Putamen (tissue), 1 donor: ENCODE measurements at regions not wholly inside any gene's neighbourhood (a gene's known extent, or its start where the extent isn't known, plus 50 kb on each side); places are given as distances from the start of the nearest gene placed in this dataset.
"Not testable (repeated sequence)": the region's sequence is repeated elsewhere in the genome, so short reads cannot be mapped to it uniquely, and the experiment has no call there.

Experiments
- DNase-seq: peaks from one replicate; pipeline ENCODE4 v3.0.0-alpha.2; 2016; ENCODE audit warnings: low spot score

DNA sequence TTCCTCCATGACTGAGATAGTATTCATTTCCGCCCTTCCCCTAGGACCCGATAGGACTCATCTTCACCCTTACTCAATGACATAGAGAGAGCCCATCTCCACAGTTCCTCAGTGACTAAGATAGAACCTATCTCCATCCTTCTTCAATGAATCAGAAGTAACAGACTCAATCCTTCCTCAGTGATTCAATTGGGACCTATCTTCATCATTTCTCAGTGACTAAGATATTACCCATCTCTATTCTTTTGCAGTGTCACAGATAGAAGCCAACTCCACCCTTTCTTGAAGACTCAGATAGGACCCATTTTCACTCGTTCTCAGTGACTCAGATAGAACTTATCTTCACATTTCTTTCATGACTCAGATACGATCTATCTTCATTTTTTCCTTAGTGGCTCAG lies 164.6 kb downstream of the FBXO4 start:
- no peak for DNase-seq

- no peak for DNase-seq
These were observed 165.1 kb downstream of the FBXO4 start for GRCh38 chr5:42090162-42090561.

- not testable (repeated sequence) for DNase-seq
These were observed 174.8 kb downstream of the FBXO4 start for GRCh38 chr5:42099846-42100245.

DNA sequence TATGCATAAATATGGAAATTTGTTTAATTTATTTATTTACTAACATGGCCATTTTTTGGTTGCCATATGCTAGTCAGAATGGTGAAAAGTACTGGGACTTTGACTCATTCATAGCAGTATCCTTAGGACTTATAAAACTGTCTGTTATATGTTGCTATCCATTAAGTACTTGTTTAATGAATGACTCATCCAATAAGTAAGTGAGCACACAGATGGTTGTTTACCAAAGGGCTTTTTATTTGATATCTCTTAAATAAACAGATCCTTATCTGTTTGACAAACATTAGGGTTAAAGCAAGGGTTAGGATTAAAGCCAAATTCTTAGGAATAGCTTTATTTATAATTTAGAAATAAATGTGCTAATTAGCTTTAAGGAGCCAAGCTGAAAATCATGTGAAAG lies 183.4 kb downstream of the FBXO4 start:
- DNase-seq = no peak

DNA sequence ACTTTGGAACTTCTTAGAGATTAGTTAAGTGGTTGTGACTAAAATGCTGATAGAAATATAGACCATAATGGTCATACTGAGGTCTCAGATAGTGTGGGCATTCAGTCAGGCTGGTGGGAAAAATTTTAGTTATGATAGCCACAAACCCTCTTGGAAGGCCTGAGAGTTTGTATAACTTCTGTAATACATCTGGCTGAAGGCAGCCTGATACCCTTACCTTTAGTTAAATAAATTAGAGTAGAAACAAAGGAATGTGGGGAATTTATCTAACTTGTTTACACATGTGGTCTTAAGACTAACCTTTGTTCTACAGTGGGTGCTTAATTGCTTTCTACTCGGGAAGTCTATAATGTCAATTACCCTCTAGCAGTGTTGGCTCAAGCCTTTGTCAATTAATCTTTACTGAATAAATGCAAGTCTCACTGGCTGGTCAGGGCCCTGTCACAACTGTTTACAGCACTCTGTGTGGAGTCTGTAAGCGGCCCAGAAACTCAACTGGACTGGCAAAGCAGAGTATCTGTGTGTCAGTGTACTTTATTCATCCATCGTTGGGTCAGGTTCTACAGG lies 184.0 kb downstream of the FBXO4 start:
- no peak for DNase-seq

- not testable (repeated sequence) for DNase-seq
These were observed 190.6 kb downstream of the FBXO4 start for GRCh38 chr5:42115721-42116120.

GRCh38 chr5:42120070-42120469 lies 195.0 kb downstream of the FBXO4 start:
- no peak for DNase-seq

DNA sequence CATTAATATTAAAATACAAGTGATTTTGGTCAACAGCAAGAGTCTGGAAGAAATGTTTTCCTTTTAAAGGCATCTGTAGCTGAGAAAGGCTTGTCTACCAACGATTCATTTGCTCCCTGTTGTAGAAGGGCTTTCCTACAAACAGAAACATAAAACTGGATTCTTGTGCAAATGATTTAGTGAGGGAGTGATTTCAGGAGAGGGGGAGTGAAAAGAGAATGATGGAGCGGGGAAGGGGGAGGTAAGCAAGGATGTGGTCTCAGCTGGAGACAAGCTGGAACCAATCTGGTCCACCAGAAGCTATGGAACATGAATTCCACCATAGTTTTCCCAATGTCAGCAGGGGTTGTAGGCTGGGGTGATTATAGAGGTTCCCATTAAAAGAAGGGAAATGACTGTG lies 196.3 kb downstream of the FBXO4 start:
- no peak for DNase-seq

DNA sequence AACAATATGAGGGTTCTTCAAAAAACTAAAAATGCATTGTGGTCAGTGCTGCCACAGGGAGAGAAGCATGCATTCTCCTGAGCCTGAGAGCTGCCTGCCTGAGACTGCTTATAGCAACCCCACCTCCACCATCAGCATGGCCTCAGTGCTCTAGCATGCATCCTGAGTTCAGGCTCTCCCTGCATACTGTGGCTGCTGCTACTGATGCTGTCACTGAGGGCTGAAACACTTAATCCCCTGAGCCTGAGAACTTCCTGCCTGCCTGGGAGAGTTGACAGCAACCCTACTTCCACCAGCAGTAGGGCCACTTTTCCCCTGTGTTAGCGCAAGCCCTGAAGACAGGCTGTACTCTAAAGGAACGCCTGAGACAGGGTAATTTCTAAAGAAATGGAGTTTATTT lies 206.0 kb downstream of the FBXO4 start:
- no peak for DNase-seq

DNA sequence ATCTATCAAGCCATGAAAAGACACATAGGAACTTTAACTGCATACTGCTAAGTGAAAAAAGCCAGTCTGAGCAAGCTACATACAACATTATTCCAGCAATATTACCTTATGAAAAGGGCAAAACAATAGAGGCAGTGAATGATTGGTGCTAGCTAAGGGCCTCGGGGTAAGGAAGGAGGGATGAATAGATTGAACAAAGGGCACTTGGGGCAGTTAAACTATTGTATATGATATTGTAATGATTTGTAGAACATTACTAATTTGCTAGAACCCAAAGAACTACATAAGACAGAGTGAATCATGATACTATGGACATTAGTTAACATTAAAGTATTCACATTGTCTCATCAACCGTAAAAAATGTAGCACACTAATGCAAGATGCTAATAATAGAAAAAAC lies 218.3 kb downstream of the FBXO4 start:
- DNase-seq = no peak

DNA sequence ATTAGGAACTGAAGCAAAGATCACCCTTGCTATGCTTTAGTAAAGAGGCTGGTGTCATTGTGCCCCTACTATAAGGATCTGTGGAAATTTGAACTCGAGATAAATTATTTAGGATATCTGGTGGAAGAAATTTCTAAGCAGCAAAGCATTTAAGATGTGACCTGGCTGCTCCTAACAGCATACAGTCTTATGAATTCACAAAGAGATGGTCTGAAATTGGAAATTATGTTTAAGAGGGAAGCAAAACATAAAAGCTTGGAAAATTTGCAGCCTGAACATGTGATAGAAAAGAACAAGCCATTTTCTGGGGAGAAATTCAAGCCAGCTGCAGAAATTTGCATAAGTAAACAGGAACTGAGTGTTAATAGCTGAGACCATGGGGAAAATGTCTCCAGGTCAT lies 223.7 kb downstream of the FBXO4 start:
- DNase-seq = no peak

- DNase-seq = no peak
These were observed 232.1 kb downstream of the FBXO4 start for GRCh38 chr5:42157215-42157614.

DNA sequence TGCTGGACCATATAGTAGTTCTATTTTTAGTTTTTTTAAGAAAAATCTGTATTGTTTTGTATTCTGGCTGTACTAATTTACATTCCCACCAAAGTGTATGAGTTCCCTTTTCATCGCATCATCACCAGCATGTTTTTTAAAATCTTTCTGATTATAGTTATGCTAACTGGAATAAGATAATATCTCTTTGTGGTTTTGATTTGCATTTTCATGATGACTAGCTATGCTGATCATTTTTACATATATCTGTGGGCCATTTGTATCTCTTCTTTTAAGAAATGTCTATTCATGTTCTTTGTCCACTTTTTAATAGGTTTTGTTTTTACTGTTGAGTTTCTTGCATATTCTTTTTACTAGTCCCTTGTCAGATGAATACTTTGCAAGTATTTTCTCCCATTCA lies 238.0 kb downstream of the FBXO4 start:
- DNase-seq = no peak

DNA sequence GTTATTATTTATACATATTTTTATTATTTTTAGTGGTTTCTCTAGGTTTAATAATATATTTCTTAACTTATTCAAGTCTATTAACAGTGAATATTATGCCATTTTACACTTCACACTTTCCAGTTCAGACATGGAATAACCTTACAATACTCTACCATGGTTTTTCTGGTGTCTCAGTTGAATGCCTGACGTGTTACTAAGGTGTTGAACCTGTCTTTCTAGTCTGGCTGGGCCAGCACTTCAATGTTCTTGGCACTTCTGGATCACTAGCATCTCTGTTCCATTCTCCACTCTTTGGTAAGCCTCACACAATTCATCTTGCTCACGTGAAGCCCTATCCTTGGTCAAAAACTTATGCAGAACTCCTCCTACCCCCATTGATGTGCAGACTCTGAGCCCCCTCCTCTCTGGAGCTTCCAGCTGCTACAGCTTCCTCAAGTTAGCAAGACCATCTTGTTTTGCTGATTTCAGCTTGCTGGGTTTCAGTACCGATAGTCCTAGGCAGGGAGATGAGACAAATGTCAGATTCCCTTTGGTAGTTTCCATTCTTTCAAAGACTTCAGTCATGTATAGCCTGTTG lies 243.1 kb downstream of the FBXO4 start:
- DNase-seq = no peak

DNA sequence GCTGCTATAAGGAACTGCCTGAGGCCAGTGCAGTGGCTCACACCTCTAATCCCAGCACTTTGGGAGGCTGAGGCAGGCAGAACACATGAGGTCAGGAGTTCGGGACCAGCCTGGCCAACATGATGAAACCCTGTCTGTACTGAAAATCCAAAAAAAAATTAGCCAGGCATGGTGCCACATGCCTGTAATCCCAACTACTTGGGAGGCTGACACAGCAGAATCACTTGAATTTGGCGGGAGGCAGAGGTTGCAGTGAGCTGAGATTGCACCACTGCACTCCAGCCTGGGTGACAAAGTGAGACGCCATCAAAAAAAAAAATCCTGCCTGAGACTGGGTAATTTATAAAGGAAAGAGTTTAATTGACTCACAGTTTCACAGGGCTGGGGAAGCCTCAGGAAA lies 247.1 kb upstream of the GHR start:
- not testable (repeated sequence) for DNase-seq

DNA sequence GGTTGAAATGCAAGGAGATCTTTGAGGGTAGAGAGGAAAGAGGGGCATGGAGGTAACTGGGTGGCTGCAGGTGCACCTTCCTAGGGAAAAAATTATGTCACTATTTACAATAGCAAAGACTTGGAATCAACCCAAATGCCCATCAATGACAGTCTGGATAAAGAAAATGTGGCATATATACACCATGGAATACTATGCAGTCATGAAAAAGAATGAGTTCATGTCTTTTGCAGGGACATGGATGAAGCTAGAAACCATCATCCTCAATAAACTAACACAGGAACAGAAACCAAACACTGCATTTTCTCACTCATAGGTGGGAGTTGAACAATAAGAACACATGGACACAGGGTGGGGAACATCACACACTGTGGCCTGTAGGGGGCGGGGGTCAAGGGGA lies 243.4 kb upstream of the GHR start:
- DNase-seq = not testable (repeated sequence)

GRCh38 chr5:42216904-42217303 lies 206.3 kb upstream of the GHR start:
- DNase-seq = no peak

GRCh38 chr5:42217791-42218190 lies 205.4 kb upstream of the GHR start:
- no peak for DNase-seq

GRCh38 chr5:42225009-42225408 lies 198.2 kb upstream of the GHR start:
- DNase-seq = no peak

DNA sequence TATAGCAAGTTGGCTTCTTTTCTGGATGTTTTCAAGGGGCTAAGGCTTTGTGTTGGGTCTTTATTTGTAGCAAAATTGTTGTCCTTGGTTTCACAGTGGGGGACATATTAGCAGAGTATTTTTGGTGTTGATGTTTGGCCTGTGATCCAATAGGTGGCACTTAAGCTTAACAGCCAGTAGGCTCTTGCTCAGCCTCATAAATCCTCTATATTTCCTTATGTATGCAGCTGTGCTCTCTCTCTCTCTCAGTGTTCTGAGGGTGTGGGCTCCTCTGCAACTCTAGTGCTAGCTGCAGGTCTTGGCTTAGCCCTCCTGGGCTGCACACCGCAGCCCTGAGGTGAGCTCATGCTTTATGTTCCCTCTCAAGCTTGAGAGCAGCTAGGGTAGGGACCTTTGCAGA lies 195.0 kb upstream of the GHR start:
- DNase-seq = no peak

DNA sequence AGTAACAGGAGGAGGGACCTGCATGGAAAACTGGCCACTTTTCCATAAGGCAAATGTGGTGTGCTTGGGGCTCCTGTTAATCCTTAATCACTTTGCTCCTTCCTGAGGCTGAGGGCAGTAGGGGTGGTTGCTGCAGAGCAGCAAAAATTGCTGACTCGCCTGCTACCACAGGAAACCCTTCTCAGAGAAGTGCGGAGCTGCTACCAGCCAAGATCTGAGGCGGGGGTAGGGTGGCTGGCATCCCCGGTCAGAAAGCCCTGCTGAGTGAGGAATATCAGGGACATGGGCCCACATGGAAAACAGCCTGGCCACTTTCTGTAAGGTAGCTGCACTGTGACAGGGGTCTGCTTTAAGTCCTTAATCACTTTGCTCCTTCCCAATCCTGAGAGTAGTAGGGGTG lies 192.4 kb upstream of the GHR start:
- DNase-seq = no peak

GRCh38 chr5:42235241-42235640 lies 188.0 kb upstream of the GHR start:
- DNase-seq = no peak

- no peak for DNase-seq
These were observed 187.4 kb upstream of the GHR start for GRCh38 chr5:42235837-42236236.

- DNase-seq = no peak
These were observed 181.6 kb upstream of the GHR start for GRCh38 chr5:42241636-42242035.

- no peak for DNase-seq
These were observed 181.0 kb upstream of the GHR start for GRCh38 chr5:42242210-42242609.
